Activated naive CD8-positive, alpha-beta T cell treated with anti-CD3 and anti-CD28 coated beads for 36 hours (primary cell): ENCODE measurements at regions not wholly inside any gene's neighbourhood (a gene's known extent, or its start where the extent isn't known, plus 50 kb on each side); places are given as distances from the start of the nearest gene placed in this dataset.

ENCODE experiments used
- DNase-seq: peaks from one replicate; pipeline ENCODE4 v3.0.0; 2021
- H3K27ac Mint-ChIP-seq: one replicate; pipeline ENCODE4 v1.8.0; 2022; ENCODE audit warnings: mild to moderate bottlenecking, moderate library complexity, mixed read lengths
- H3K27me3 Mint-ChIP-seq: one replicate; pipeline ENCODE4 v1.8.0; 2022; ENCODE audit warnings: mild to moderate bottlenecking, mixed read lengths
- H3K36me3 Mint-ChIP-seq: one replicate; pipeline ENCODE4 v1.8.0; 2021; ENCODE audit warnings: mild to moderate bottlenecking, mixed read lengths
- H3K4me1 Mint-ChIP-seq: one replicate; pipeline ENCODE4 v1.8.0; 2021; ENCODE audit warnings: mixed read lengths
- H3K4me3 Mint-ChIP-seq: one replicate; pipeline ENCODE4 v1.8.0; 2022; ENCODE audit warnings: mild to moderate bottlenecking, moderate library complexity, mixed read lengths
- H3K9me3 Mint-ChIP-seq: one replicate; pipeline ENCODE4 v1.8.0; 2022; ENCODE audit warnings: mixed read lengths

GRCh38 chr9:78575771-78576170 lies 278.8 kb downstream of the PSAT1 start:
- no peak overlapping the region for H3K27ac Mint-ChIP-seq
- DNase-seq: no peak
- H3K9me3 Mint-ChIP-seq: no peaks in the 10 kb centered on the region
- no peak overlapping the region for H3K4me3 Mint-ChIP-seq
- no peaks in the 10 kb centered on the region for H3K4me1 Mint-ChIP-seq
- H3K36me3 Mint-ChIP-seq: no peaks in the 10 kb centered on the region
- peaks cover 7% of the 10 kb centered on the region for H3K27me3 Mint-ChIP-seq

DNA sequence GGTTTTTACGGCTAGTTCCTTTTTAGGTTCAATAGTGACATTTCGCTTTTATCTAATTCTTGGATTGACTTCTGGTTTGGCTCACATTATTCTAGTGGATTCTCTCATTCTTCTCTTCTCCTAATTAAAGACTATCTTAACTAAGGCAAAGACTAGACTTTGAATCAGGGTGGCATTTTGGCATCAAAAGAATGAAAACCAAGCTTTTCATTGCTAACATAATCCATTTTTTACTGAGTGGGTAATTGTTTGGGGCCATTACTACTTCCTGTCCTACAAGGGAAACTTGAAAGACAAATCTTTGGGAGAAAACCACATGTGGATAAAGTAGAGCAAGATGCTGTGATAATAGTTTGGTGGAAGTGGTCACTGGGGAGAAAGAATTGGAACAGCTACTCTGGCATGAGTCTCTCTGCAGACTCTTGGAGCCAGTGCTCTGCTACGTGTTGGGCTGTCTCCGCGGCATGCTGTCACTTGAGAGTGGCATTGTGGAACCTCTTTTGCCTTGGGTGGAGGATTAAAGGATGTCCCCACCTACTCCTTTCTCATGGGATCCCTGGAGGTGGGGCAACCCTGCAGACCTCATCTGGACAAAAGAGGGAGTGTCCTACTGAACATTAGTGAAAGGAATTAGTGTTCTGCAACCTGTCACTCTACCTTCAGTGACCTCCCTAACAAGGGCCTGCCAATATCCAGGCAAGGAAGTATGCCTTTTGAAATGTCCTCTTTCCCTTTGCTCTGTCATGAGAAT lies 280.4 kb downstream of the PSAT1 start:
- Mint-ChIP-seq H3K27ac (no peak overlapping the region), H3K9me3 (no peaks in the 10 kb centered on the region), H3K4me1 (no peaks in the 10 kb centered on the region), H3K27me3 (peaks cover 16% of the 10 kb centered on the region), H3K4me3 (no peak overlapping the region), H3K36me3 (no peaks in the 10 kb centered on the region)
- DNase-seq: no peak

- H3K4me1 Mint-ChIP-seq: no peaks in the 10 kb centered on the region
- no peak overlapping the region for H3K4me3 Mint-ChIP-seq
- no peaks in the 10 kb centered on the region for H3K9me3 Mint-ChIP-seq
- H3K27ac Mint-ChIP-seq: no peak overlapping the region
- no peak for DNase-seq
- H3K36me3 Mint-ChIP-seq: no peaks in the 10 kb centered on the region
- H3K27me3 Mint-ChIP-seq: peaks cover 20% of the 10 kb centered on the region
These were observed 281.1 kb downstream of the PSAT1 start for GRCh38 chr9:78578072-78578471.

GRCh38 chr9:78582821-78583220 lies 285.9 kb downstream of the PSAT1 start:
- Mint-ChIP-seq H3K36me3 (no peaks in the 10 kb centered on the region), H3K4me1 (no peaks in the 10 kb centered on the region), H3K4me3 (no peak overlapping the region), H3K27me3 (peaks cover 26% of the 10 kb centered on the region), H3K27ac (no peak overlapping the region), H3K9me3 (peaks cover 7% of the 10 kb centered on the region)
- no peak for DNase-seq

GRCh38 chr9:78584589-78584988 lies 287.7 kb downstream of the PSAT1 start:
- DNase-seq: no peak
- Mint-ChIP-seq H3K36me3 (no peaks in the 10 kb centered on the region), H3K9me3 (peaks cover 7% of the 10 kb centered on the region), H3K4me3 (no peak overlapping the region), H3K27me3 (peaks cover 18% of the 10 kb centered on the region), H3K4me1 (no peaks in the 10 kb centered on the region), H3K27ac (no peak overlapping the region)

DNA sequence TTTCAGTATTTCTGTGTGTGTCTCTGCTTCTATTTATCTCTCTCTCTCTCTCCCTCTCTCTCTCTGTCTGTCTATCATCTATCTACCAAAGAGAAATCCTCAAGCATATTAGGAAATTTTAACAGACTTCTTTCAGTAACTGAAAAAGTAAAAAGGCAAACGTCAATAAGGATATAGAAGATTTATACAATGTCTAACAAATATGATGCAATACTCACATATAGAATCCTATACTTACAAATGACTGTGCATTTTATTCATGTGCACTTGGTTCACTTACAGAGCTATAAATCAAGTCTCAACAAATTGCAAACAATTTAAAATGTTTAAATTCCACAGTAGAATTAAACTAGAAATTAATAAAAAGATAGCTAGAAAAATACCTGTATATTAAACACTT lies 289.0 kb downstream of the PSAT1 start:
- DNase-seq: no peak

GRCh38 chr9:78590068-78590467 lies 293.1 kb downstream of the PSAT1 start:
- no peaks in the 10 kb centered on the region for H3K36me3 Mint-ChIP-seq
- no peak overlapping the region for H3K27ac Mint-ChIP-seq
- peaks cover 10% of the 10 kb centered on the region for H3K9me3 Mint-ChIP-seq
- H3K27me3 Mint-ChIP-seq: no peaks in the 10 kb centered on the region
- DNase-seq: no peak
- H3K4me3 Mint-ChIP-seq: no peak overlapping the region
- no peaks in the 10 kb centered on the region for H3K4me1 Mint-ChIP-seq

More for the DNA sequence above, 289.0 kb downstream of the PSAT1 start:
- Mint-ChIP-seq H3K27ac (no peak overlapping the region), H3K27me3 (peaks cover 18% of the 10 kb centered on the region), H3K4me3 (no peak overlapping the region), H3K4me1 (no peaks in the 10 kb centered on the region), H3K9me3 (peaks cover 10% of the 10 kb centered on the region), H3K36me3 (no peaks in the 10 kb centered on the region)

GRCh38 chr9:78592811-78593210 lies 295.9 kb downstream of the PSAT1 start:
- peaks cover 2% of the 10 kb centered on the region for H3K9me3 Mint-ChIP-seq
- no peak overlapping the region for H3K27ac Mint-ChIP-seq
- no peak for DNase-seq
- no peaks in the 10 kb centered on the region for H3K36me3 Mint-ChIP-seq
- H3K4me3 Mint-ChIP-seq: no peak overlapping the region
- H3K27me3 Mint-ChIP-seq: peaks cover 1% of the 10 kb centered on the region
- H3K4me1 Mint-ChIP-seq: no peaks in the 10 kb centered on the region

DNA sequence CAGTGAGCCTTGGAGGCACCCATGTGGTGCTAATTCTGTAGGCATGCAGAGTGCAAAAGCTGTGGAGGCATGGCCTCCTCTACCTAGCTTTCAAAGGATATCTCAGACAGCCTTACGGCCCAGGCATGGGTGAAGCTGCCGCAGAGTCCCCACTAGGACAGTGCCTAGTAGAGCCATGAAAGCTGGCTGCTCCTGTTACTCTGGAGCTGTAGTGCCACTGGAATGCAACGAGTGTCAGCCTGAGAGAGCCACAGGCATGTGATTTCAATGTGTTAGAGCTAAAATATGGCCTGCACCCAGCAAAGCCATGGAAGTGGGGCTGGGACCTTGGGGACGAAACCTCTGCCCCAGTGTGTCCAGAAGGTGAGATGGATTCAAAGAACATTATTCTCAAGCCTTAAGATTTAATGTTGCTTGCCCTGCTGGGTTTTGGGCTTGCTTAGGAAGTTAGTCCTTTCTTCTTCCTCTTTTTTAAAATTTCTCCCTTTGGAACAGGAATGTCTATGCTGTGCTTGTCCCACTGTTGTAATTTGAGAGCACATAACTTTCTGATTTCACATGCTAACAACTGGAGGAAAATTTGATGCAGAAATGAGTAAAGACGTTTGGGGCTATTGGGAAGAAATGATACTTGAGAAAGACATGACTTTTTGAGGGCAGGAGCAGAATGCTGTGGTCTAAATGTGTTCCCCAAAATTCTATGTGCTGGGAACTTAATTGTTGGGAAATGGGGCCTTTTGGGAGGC lies 298.4 kb downstream of the PSAT1 start:
- no peak overlapping the region for H3K27ac Mint-ChIP-seq
- no peaks in the 10 kb centered on the region for H3K9me3 Mint-ChIP-seq
- DNase-seq: no peak
- peaks cover 5% of the 10 kb centered on the region for H3K27me3 Mint-ChIP-seq
- no peaks in the 10 kb centered on the region for H3K36me3 Mint-ChIP-seq
- no peak overlapping the region for H3K4me3 Mint-ChIP-seq
- H3K4me1 Mint-ChIP-seq: no peaks in the 10 kb centered on the region

DNA sequence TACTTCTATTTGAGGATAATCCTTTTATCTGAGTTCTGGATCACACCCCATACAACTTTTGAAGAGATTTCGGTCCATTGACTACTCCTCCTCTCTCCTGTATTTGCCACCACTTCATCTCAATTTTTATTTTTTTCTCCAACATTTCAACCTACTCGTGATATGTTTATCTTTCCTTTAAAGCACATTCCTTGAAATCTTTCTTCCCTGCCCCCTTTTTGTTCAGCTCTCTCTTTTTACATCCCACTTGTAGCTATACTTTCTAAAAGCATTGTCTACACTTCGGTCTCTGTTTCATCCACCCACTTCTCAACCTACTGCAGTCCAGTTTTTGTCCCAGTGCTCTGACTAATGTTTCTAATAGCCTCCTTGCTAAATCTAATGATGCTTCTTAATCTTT lies 299.4 kb downstream of the PSAT1 start:
- no peak for DNase-seq
- Mint-ChIP-seq H3K9me3 (no peaks in the 10 kb centered on the region), H3K36me3 (no peaks in the 10 kb centered on the region), H3K27ac (no peak overlapping the region), H3K4me1 (no peaks in the 10 kb centered on the region), H3K27me3 (peaks cover 5% of the 10 kb centered on the region), H3K4me3 (no peak overlapping the region)

GRCh38 chr9:78598120-78598519 lies 301.2 kb downstream of the PSAT1 start:
- no peaks in the 10 kb centered on the region for H3K36me3 Mint-ChIP-seq
- no peak overlapping the region for H3K27ac Mint-ChIP-seq
- no peaks in the 10 kb centered on the region for H3K4me1 Mint-ChIP-seq
- H3K4me3 Mint-ChIP-seq: no peak overlapping the region
- DNase-seq: no peak
- no peaks in the 10 kb centered on the region for H3K9me3 Mint-ChIP-seq
- H3K27me3 Mint-ChIP-seq: peaks cover 5% of the 10 kb centered on the region

- H3K9me3 Mint-ChIP-seq: no peaks in the 10 kb centered on the region
- H3K4me1 Mint-ChIP-seq: no peaks in the 10 kb centered on the region
- DNase-seq: no peak
- H3K27ac Mint-ChIP-seq: no peak overlapping the region
- H3K36me3 Mint-ChIP-seq: no peaks in the 10 kb centered on the region
- peaks cover 5% of the 10 kb centered on the region for H3K27me3 Mint-ChIP-seq
- H3K4me3 Mint-ChIP-seq: no peak overlapping the region
These were observed 303.0 kb downstream of the PSAT1 start for GRCh38 chr9:78599926-78600325.

DNA sequence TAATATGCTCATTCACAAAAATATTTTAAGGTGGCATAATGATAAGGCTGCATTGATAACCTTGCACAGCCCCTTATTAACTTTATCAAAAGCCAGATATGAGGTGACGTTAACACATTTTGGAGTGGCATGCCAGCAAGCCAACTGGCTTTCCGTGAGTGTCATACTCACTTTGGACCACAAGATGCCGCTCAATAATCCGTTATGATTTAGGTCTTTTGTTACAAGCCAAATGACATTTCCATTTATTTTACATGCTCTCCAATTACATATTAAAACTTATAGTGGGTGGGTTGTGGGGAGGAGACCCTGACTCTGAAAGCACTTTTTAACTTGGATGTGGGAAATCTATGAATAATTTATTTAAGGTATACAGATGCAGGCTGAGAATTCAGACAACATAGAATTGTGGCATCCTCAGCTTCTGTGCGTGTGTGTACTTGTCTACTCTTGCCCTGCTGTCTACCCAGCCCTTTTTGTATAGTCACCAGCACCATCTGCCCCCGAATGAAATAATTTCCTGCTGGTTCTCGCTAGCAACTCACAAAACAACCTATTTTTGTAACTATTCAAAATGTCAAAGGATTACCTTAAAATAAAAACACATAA lies 305.1 kb downstream of the PSAT1 start:
- no peaks in the 10 kb centered on the region for H3K9me3 Mint-ChIP-seq
- peaks cover 5% of the 10 kb centered on the region for H3K27me3 Mint-ChIP-seq
- no peaks in the 10 kb centered on the region for H3K36me3 Mint-ChIP-seq
- H3K27ac Mint-ChIP-seq: no peak overlapping the region
- H3K4me3 Mint-ChIP-seq: no peak overlapping the region
- H3K4me1 Mint-ChIP-seq: no peaks in the 10 kb centered on the region
- no peak for DNase-seq

- H3K9me3 Mint-ChIP-seq: no peaks in the 10 kb centered on the region
These were observed 308.4 kb downstream of the PSAT1 start for GRCh38 chr9:78605041-78606000.

DNA sequence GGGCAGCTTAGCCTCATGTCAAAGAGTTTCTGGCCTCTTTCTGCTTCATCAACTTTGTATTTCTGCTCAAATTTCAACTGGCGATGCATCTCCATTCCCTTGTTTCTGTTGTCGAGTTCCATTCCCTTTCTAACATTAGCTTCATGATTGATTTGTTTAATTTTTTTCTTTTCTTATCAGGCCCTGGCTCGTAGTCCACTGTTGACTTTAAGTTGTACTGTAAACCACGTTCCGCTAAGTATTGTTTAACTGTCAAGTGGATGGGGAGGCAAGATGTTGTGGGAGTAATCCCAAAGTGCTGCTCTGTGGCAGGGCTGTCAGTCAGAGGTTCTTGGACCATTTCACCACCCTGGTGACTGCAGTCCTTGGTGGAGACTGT lies 309.1 kb downstream of the PSAT1 start:
- no peaks in the 10 kb centered on the region for H3K36me3 Mint-ChIP-seq
- H3K27ac Mint-ChIP-seq: no peak overlapping the region
- no peaks in the 10 kb centered on the region for H3K27me3 Mint-ChIP-seq
- DNase-seq: no peak
- no peak overlapping the region for H3K4me3 Mint-ChIP-seq
- H3K9me3 Mint-ChIP-seq: no peaks in the 10 kb centered on the region
- no peaks in the 10 kb centered on the region for H3K4me1 Mint-ChIP-seq

More at GRCh38 chr9:78605041-78606000, 308.4 kb downstream of the PSAT1 start:
- no peak for DNase-seq
- Mint-ChIP-seq H3K36me3 (no peaks in the 10 kb centered on the region), H3K4me1 (no peaks in the 10 kb centered on the region), H3K27me3 (no peaks in the 10 kb centered on the region), H3K4me3 (no peak overlapping the region), H3K27ac (no peak overlapping the region)
